ENCODE measurements at regions not wholly inside any gene's neighbourhood (a gene's known extent, or its start where the extent isn't known, plus 50 kb on each side); places are given as distances from the start of the nearest gene placed in this dataset.

- DNase-seq: no peak
Measured at GRCh38 chr15:66832664-66833063, 130.6 kb downstream of the SMAD6 start.

- no peak for DNase-seq
Measured at GRCh38 chr15:66833371-66833770, 131.3 kb downstream of the SMAD6 start.

GRCh38 chr15:66833803-66834202, 131.8 kb downstream of the SMAD6 start:
- no peak for DNase-seq

DNA sequence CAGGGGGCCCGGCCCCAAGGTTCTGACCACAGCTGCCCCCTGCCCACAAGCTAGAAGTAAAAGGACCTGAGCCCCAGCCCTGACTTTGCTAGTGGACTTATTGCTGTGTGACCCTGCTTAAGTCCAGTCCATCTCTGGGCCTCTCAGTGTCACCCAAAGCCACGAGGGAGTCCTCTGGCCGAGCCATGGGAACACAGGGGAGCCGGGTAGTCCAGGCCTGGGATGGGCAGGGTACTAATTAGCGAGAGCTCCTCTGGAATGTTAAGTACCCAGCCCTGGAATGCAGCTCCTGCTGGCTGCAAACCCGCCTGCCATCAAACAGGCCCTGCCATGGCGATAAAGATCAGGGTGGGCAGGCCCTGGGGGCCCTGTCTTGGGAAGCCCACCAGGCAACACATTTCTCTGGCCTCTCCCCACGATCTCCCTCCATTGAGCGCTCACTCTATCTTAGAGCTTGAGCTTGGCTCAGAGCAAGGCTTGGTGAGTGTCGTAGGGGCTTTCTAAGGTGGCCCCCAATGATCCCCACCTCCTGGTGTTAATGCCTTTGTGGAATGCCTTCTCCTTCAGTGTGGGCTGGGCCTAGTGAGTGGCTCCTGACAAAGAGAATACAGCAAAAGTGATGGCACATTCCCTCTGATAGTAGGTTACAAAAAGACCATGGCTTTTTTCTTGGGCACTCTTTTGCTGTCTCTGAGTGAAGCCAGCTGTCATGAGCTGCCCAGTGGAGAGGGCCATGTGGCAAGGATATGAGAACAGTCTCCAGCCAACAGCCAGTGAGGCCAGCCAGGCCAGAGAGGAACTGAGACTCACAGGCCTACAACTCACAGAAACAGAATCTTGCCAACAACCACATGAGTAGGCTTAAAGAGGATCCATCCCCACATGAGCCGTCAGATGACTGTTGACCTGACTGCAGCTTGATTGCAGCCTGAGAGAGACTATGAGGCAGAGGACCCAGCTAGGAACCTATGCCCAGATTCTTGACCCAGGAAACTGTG, 133.1 kb downstream of the SMAD6 start:
- no peak for DNase-seq

DNA sequence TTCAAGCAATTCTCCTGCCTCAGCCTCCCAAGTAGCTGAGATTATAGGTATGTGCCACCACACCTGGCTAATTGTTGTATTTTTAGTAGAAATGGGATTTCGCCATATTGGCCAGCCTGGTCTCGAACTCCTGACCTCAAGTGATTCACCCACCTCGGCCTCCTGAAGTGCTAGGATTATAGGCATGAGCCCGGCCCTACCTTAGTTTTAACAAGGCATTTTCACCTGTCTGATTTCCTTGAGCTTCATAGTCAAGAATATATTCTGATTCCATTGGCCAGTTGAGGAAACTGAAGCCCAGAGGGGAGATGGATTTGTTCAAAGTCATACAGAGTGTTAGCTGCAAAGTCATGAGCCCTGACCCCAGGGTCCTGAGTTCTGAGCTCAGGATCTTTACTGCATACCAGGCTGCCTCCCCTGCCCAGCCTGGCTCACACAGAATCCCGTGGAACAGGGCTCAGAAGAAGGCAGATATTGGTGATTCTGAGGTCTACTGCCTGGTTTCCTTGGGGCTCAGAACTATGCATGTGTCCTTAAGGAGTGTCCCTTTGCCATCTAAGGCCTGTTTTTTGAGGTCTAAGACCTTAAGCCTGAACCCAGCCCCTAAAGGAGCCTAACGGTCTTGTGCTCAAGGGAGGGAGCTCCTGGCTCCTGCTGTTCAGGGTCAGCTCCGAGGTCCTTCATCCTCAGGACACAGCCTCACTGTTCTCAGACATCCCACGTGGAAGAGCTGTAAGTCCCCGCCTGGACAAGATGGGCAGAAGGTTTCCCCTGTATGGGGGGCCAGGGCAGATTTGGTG, 134.4 kb downstream of the SMAD6 start:
- no peak for DNase-seq

DNA sequence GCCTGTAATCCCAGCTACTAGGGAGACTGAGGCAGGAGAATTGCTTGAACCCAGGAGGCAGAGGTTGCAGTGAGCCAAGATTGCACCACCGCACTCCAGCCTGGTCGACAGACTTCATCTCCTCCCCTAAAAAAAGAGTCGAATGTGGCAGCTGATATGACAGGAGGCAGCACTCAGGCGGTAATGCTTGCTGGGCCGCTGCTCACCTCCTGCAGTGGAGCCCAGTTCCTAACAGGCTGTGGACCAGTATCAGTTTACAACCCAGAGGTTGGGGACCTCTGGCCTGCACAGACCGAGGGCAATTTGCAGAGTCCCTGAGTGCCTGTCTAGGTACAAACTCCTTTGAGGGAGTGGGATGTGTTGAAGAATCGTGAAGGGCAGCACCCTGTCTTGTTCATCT, 136.2 kb downstream of the SMAD6 start:
- DNase-seq: no peak

- DNase-seq: no peak
Measured at GRCh38 chr15:66838671-66839239, 136.7 kb downstream of the SMAD6 start.

GRCh38 chr15:66839506-66840112, 137.6 kb downstream of the SMAD6 start:
- DNase-seq: no peak

DNA sequence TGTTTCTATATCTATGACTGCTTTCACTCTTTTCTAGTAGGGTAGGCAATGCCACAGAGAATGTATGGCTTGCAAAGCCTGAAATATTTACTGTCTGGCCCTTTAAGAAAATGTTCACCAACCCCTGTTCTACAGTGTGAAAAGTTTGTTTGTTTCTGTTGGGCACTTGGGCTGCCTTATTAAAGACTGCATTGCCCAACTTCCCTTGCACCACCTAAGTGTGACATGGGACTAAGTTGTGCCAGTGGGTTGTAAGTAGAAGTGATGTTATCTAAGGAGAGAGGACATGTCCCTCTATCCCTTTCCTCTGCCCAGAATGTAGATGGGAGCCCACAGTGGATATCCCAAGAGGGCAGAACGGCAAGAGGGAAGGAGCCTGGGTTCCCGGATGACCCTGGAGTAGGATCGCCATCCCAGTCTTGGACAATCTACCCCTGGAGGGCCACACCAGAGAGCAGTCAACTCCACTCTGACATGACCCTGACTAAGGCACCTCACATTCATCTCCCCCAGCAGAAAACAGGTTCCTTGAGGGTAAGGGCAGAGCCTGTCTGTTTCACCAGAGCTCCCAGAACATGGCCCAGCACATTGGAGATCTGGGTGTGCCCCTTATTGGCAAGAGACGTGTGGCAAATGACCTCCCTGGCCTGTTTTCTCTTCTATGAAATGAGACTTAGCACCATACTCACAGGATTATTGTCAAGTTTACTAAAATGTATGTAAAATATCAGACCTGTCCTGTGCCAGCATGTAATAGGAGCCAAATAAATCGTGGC, 138.8 kb downstream of the SMAD6 start:
- no peak for DNase-seq

- no peak for DNase-seq
Measured at GRCh38 chr15:66841953-66842681, 140.1 kb downstream of the SMAD6 start.

- DNase-seq: no peak
Measured at GRCh38 chr15:66842710-66843441, 140.8 kb downstream of the SMAD6 start.

DNA sequence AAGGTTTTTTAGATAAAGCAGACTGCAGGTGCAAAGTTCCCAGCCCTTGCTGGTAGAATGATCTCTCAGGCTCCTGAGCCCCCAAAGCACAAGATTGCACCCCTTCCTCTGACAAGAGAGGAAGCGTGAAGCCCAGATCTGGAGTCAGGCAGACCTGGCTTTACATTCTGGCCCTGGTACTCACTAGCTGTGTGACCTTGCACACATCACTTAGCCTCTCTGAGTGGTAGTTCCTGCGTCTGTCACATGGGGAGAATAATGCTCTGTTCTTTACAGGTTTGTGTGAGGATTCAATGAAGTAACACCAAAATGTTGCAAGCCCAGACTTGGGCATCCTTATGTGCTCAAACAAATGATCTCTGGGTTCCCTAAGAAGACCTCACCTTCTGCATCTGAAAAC, 141.5 kb downstream of the SMAD6 start:
- no peak for DNase-seq

GRCh38 chr15:66844041-66844746, 142.2 kb downstream of the SMAD6 start:
- DNase-seq: no peak

DNA sequence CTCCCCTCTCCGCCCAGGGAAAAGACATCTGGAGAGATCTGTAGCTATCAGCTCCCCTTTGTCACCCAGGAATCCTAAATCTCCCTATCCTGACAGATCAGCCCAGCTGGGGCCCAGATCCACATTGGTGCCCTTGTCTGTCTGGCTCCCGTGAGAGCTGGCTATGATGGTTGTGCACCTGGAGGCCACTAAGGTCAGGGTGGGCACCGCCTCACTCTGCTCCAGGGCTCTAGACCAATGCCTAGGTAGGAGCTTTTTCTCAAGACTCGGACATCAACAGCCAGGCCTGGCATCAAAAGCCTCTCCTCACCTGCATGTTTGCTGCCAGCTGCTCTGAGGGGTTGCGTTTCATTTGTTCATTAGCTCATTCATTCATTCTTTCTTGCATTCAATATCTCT, 142.7 kb downstream of the SMAD6 start:
- DNase-seq: no peak

DNA sequence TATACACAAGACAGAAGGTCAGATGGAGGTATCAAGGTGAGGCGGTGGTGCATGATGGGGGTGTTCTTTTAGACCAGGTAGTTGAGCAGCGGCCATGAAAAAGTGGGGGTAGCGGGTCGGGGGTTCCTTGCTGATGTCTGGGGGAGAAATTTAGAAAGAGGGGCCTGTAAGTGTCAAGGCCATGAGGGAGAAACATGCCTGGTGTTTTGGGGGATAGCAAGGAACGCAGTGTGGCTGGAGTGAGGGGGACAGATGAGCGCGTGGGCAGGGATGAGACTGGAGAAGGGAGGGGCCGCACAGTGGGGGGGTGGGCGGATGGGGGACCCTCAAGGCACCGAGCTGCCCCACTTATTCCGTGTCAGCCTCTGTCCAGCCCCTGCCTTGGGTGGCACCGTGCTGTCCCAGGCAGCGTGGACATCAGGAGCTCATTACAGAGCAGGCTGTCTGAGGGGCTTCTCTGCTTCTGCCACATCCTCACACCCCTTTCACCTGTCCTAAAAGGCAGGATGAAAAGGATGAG, 143.3 kb downstream of the SMAD6 start:
- DNase-seq: no peak

DNA sequence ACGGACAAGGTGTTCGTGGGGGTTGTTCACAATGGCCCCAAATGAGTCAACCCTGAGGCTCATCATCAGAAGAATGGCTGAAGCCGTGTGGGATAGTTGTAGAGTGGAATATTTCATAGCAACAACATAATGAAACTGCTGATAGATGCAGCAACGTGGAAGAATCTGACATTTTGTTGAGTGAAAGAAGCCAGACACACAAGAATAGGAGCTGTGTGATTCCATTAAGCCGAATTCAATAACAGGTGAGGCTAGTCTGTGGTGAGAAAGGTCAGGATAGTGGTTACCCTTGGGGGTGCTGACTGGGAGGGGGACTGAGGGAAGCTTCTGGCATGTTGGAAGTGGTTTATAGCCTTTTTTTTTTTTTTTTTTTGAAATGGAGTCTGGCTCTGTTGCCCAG, 144.0 kb downstream of the SMAD6 start:
- no peak for DNase-seq

GRCh38 chr15:66846811-66847210, 144.8 kb downstream of the SMAD6 start:
- DNase-seq: no peak

- DNase-seq: no peak
Measured at GRCh38 chr15:66847565-66847991, 145.5 kb downstream of the SMAD6 start.

GRCh38 chr15:66848116-66848515, 146.1 kb downstream of the SMAD6 start:
- DNase-seq: no peak
